ENCODE measurements at regions not wholly inside any gene's neighbourhood (a gene's known extent, or its start where the extent isn't known, plus 50 kb on each side); places are given as distances from the start of the nearest gene placed in this dataset.

GRCh38 chr14:99322731-99323599 lies 51.0 kb upstream of the BCL11B start:
- no peak for DNase-seq
- peaks cover 73% of the 10 kb centered on the region for H3K27me3 ChIP-seq (ENCODE audit: low read depth)
- H3K4me1 ChIP-seq: peaks cover 7% of the 10 kb centered on the region
- no peaks in the 10 kb centered on the region for H3K36me3 ChIP-seq
- no peaks in the 10 kb centered on the region for H3K9me3 ChIP-seq (replicated peaks)
- no peak for TF ChIP-seq CTCF (IDR thresholded peaks at IDR 0.05; ENCODE audit: borderline replicate concordance)
- H3K4me3 ChIP-seq: no peak overlapping the region
- intact Hi-C loops (cut with micrococcal nuclease): no loop called here
- H3K27ac ChIP-seq (replicated peaks): no peak overlapping the region

GRCh38 chr14:99321955-99322730 lies 50.1 kb upstream of the BCL11B start:
- peaks cover 72% of the 10 kb centered on the region for H3K27me3 ChIP-seq (ENCODE audit: low read depth)
- no peaks in the 10 kb centered on the region for H3K4me1 ChIP-seq
- intact Hi-C loops (cut with micrococcal nuclease): no loop called here
- no peak for TF ChIP-seq CTCF (IDR thresholded peaks at IDR 0.05; ENCODE audit: borderline replicate concordance)
- no peak overlapping the region for H3K4me3 ChIP-seq
- no peaks in the 10 kb centered on the region for H3K9me3 ChIP-seq (replicated peaks)
- H3K36me3 ChIP-seq: no peaks in the 10 kb centered on the region
- no peak for DNase-seq
- no peak overlapping the region for H3K27ac ChIP-seq (replicated peaks)
